Naive thymus-derived CD4-positive, alpha-beta T cell (primary cell): ENCODE measurements at regions not wholly inside any gene's neighbourhood (a gene's known extent, or its start where the extent isn't known, plus 50 kb on each side); places are given as distances from the start of the nearest gene placed in this dataset.

Experiments used
- ATAC-seq: fragments of 150-1000 bp; cut with Tn5 transposase; 2 replicates; pipeline ENCODE4 v1.10.0; 2021; ENCODE audit warnings: mild to moderate bottlenecking, moderate library complexity
- CTCF ChIA-PET: fragments of 350-600 bp; sonication (Branson Sonifier 250); formaldehyde crosslinking; loops from one replicate; lab custom pipeline; 2021; ENCODE audit warnings: antibody characterized with exemption; lab: Charles Lee
- POLR2A ChIA-PET: fragments of 350-600 bp; sonication (Branson Sonifier 250); formaldehyde crosslinking; loops from one replicate; lab custom pipeline; 2021; ENCODE audit warnings: antibody characterized with exemption, inconsistent platforms; lab: Charles Lee
- DNase-seq, 9 donors: peaks; one replicate each; pipeline versions ENCODE4 v3.0.0 to v3.0.0-alpha.2; 2020 to 2022; ENCODE audit warnings: mixed read lengths in 1 of 9
- H3K27ac ChIP-seq: one replicate; pipeline ENCODE4 v1.7.0; 2013; ENCODE audit warnings: mild to moderate bottlenecking, low read depth, low read length, moderate library complexity
- H3K27me3 ChIP-seq, 2 donors: one replicate each; pipeline ENCODE4 v1.7.0; 2013; ENCODE audit warnings: low read length in 2 of 2, mild to moderate bottlenecking in 2 of 2, moderate library complexity in 2 of 2; ENCODE audit not compliant: control insufficient read depth in 2 of 2, insufficient read depth in 2 of 2
- H3K36me3 ChIP-seq, 3 experiments: 1 replicate in 2 of 3; 2 replicates in 1 of 3; pipeline ENCODE4 v1.7.0; 2013; ENCODE audit warnings: low read length in 3 of 3, mild to moderate bottlenecking in 3 of 3, moderate library complexity in 1 of 3; ENCODE audit not compliant: insufficient read depth in 3 of 3, control insufficient read depth in 2 of 3
- H3K4me1 ChIP-seq, 2 donors: one replicate each; pipeline ENCODE4 v1.7.0; 2013; ENCODE audit warnings: low read length in 2 of 2, mild to moderate bottlenecking in 2 of 2, moderate library complexity in 1 of 2; ENCODE audit not compliant: control insufficient read depth in 2 of 2, insufficient read depth in 2 of 2
- H3K4me3 ChIP-seq: 2 replicates; pipeline ENCODE4 v1.7.0; 2013; ENCODE audit warnings: mild to moderate bottlenecking, low read length
- H3K9me3 ChIP-seq, 3 experiments: 1 replicate in 2 of 3; 2 replicates in 1 of 3; pipeline ENCODE4 v1.7.0; 2013; ENCODE audit warnings: low read length in 3 of 3; ENCODE audit not compliant: control insufficient read depth in 2 of 3
- H3K27ac Mint-ChIP-seq, 9 donors: one replicate each; pipeline ENCODE4 v1.8.0; 2020 to 2022; ENCODE audit warnings: mixed read lengths in 9 of 9, mild to moderate bottlenecking in 8 of 9, moderate library complexity in 5 of 9, inconsistent platforms in 2 of 9
- H3K27me3 Mint-ChIP-seq, 5 donors: one replicate each; pipeline ENCODE4 v1.8.0; 2021 to 2022; ENCODE audit warnings: mixed read lengths in 5 of 5, mild to moderate bottlenecking in 1 of 5
- H3K36me3 Mint-ChIP-seq, 5 donors: one replicate each; pipeline ENCODE4 v1.8.0; 2020 to 2022; ENCODE audit warnings: mixed read lengths in 5 of 5, mild to moderate bottlenecking in 3 of 5, inconsistent platforms in 1 of 5
- H3K4me1 Mint-ChIP-seq, 7 donors: one replicate each; pipeline ENCODE4 v1.8.0; 2020 to 2022; ENCODE audit warnings: mixed read lengths in 7 of 7, mild to moderate bottlenecking in 3 of 7, inconsistent platforms in 1 of 7
- H3K4me3 Mint-ChIP-seq, 10 donors: one replicate each; pipeline ENCODE4 v1.8.0; 2020 to 2022; ENCODE audit warnings: mild to moderate bottlenecking in 10 of 10, mixed read lengths in 10 of 10, moderate library complexity in 6 of 10, inconsistent platforms in 2 of 10
- H3K9me3 Mint-ChIP-seq, 11 donors: one replicate each; pipeline ENCODE4 v1.8.0; 2020 to 2022; ENCODE audit warnings: mixed read lengths in 11 of 11, mild to moderate bottlenecking in 4 of 11, inconsistent platforms in 1 of 11, moderate library complexity in 1 of 11
- intact Hi-C, 2 donors: fragments of 100-400 bp; cut with micrococcal nuclease; formaldehyde crosslinking; loops; one replicate each; pipeline ENCODE4 v1.15.1; 2023

DNA sequence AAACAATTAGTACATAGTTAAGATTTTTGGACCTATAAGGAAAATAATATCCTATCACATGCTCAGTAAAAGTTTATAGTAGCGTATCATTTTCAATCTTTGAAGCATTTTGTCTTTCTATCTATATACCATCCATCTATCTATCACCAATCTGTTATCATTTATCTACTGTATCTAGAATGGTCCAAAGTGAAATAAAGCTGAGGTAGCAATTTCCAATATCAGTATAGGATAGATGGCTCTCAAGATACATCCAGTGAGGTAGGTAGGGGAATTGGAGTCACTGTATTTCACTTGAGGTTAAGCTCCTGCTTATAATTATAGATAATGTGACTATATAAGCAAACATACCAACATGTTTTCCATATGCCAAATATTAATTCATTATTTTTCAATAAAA is 889.1 kb upstream of the CTNND2 start:
- Mint-ChIP-seq H3K4me3 (no peak overlapping the region), H3K9me3 (peaks cover 0 to 26% (median 12%) of the 10 kb centered on the region in 11 donors), H3K4me1 (no peaks in the 10 kb centered on the region), H3K27ac (no peak overlapping the region), H3K36me3 (peaks cover 0 to 3% (median 0%) of the 10 kb centered on the region in 5 donors), H3K27me3 (no peaks in the 10 kb centered on the region)
- Histone ChIP-seq H3K27ac (no peak overlapping the region), H3K4me3 (no peak overlapping the region), H3K27me3 (no peaks in the 10 kb centered on the region), H3K36me3 (no peaks in the 10 kb centered on the region), H3K4me1 (no peaks in the 10 kb centered on the region), H3K9me3 (peaks cover 0 to 9% (median 0%) of the 10 kb centered on the region in 3 experiments)
- intact Hi-C loops: no loop called here
- ATAC-seq (no peak), DNase-seq (no peak)
- ChIA-PET POLR2A (no interaction called here), CTCF (no interaction called here)

DNA sequence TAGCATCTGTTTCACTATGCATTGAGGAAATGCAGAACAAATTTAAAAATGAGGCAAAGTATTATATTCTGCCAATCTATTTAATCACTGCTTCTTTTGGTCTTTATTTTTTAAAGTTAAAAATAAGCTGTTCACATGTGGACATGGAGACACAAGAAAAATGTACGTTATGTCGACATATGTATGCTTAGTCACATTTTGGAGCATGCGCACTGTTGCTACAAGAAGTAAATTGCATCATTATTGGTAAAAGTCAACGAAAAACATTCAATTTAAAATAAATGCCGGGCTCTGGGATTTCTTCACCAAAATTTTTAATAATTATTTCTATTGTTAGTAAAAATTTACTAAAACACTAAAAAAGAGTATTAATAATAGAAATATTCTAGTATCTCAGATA is 876.3 kb upstream of the CTNND2 start:
- CTCF ChIA-PET: no interaction called here
- no peak overlapping the region for H3K27ac ChIP-seq
- no peaks in the 10 kb centered on the region for H3K36me3 ChIP-seq
- intact Hi-C loops: no loop called here
- no peaks in the 10 kb centered on the region for H3K27me3 Mint-ChIP-seq
- H3K36me3 Mint-ChIP-seq: no peaks in the 10 kb centered on the region
- H3K27ac Mint-ChIP-seq: no peak overlapping the region
- peaks cover 0 to 12% (median 3%) of the 10 kb centered on the region in 11 donors for H3K9me3 Mint-ChIP-seq
- POLR2A ChIA-PET: no interaction called here
- H3K4me3 ChIP-seq: no peak overlapping the region
- DNase-seq (no peak), ATAC-seq (no peak)
- H3K9me3 ChIP-seq: no peaks in the 10 kb centered on the region
- no peaks in the 10 kb centered on the region for H3K4me1 ChIP-seq
- H3K4me3 Mint-ChIP-seq: no peak overlapping the region
- no peaks in the 10 kb centered on the region for H3K4me1 Mint-ChIP-seq
- H3K27me3 ChIP-seq: no peaks in the 10 kb centered on the region

DNA sequence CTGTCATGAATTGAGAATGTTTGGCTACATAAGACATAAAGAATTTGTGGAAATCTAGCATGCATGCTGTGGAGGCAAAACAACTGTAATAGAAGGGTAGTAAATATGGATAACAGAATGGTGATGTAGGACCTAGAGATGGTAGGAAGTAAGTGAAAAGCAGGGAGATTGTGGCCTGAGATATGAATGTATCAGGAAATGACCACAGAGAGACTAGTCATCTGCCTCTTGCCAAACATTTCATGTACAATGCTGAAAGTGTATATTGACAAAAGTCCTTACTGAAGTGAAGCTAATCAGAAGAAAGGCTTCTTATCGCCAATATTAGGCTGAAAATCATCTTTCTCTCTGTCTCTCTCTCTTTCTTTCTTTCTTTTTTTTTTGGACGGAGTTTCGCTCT is 873.1 kb upstream of the CTNND2 start:
- H3K4me3 Mint-ChIP-seq: no peak overlapping the region
- no peak overlapping the region for H3K4me3 ChIP-seq
- H3K4me1 Mint-ChIP-seq: no peaks in the 10 kb centered on the region
- H3K36me3 ChIP-seq: no peaks in the 10 kb centered on the region
- no peak overlapping the region for H3K27ac Mint-ChIP-seq
- DNase-seq (no peak), ATAC-seq (no peak)
- no peaks in the 10 kb centered on the region for H3K4me1 ChIP-seq
- POLR2A ChIA-PET: no interaction called here
- no peaks in the 10 kb centered on the region for H3K27me3 Mint-ChIP-seq
- CTCF ChIA-PET: no interaction called here
- no peaks in the 10 kb centered on the region for H3K9me3 ChIP-seq
- intact Hi-C loops: no loop called here
- H3K27ac ChIP-seq: no peak overlapping the region
- no peaks in the 10 kb centered on the region for H3K36me3 Mint-ChIP-seq
- H3K27me3 ChIP-seq: no peaks in the 10 kb centered on the region
- H3K9me3 Mint-ChIP-seq: peaks cover 0 to 16% (median 5%) of the 10 kb centered on the region in 11 donors

DNA sequence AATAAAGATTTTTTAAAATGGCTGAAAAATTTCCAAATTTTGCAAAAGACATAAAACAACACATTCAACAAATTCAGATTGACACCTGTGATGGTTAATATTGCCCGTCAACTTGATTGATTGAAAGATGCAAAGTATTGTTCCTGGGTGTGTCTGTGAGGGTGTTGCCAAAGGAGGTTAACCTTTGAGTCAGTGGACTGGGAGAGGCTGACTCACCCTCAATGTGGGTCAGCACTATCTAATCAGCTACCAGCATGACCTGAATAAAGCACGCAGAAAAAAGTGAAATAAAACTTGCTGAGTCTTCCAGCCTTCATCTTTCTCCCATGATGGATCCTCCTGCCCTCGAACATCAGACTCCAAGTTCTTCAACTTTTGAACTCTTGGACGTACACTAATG is 868.0 kb upstream of the CTNND2 start:
- intact Hi-C loops: no loop called here
- H3K27me3 ChIP-seq: no peaks in the 10 kb centered on the region
- DNase-seq: no peak
- ATAC-seq: no peak
- H3K4me3 ChIP-seq: no peak overlapping the region
- Mint-ChIP-seq H3K4me1 (no peaks in the 10 kb centered on the region), H3K27me3 (no peaks in the 10 kb centered on the region), H3K36me3 (no peaks in the 10 kb centered on the region), H3K9me3 (peaks cover 0 to 17% (median 6%) of the 10 kb centered on the region in 11 donors), H3K4me3 (no peak overlapping the region), H3K27ac (no peak overlapping the region)
- ChIA-PET CTCF (no interaction called here), POLR2A (no interaction called here)
- no peaks in the 10 kb centered on the region for H3K9me3 ChIP-seq
- no peaks in the 10 kb centered on the region for H3K4me1 ChIP-seq
- H3K27ac ChIP-seq: no peak overlapping the region
- no peaks in the 10 kb centered on the region for H3K36me3 ChIP-seq

DNA sequence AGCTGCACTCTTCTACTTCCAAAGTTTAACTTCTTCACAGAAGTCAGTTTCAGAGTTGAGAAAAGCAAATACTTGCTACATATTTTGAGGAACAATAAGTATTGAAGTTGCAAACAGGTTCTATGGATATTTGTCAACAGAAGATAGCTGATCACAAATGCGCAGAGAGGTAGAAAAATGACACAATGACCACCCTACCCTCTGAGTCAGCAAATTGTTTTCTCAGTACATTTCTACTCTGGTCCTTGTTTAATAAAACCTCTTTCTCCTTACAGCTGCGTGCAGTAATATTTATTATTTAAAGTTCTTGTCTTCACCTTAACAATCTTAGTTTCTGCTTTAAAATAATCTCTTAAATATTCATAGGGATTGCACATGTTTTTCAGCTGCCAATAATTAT is 855.1 kb upstream of the CTNND2 start:
- intact Hi-C loops: no loop called here

DNA sequence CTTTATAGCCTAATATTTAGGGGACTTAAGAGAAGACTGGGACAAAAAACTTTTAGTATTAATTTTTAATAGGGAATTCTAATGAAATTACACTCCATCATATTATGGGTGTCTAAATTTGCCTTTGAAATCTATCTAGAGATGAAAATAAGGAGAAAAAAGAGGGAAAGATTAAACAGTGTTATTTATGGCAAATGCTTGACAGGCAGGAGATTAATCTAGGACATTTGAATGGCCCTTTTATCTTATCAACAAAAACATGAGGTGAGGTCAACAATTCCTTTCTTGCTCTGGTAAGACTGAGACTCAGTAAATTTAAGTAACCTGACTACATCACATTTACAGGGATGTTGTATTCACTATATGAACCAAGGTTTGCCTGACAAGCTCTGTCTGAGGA is 852.8 kb upstream of the CTNND2 start:
- ChIA-PET CTCF (no interaction called here), POLR2A (no interaction called here)
- Mint-ChIP-seq H3K9me3 (peaks cover 0 to 15% (median 3%) of the 10 kb centered on the region in 11 donors), H3K36me3 (no peaks in the 10 kb centered on the region), H3K4me3 (no peak overlapping the region), H3K4me1 (no peaks in the 10 kb centered on the region), H3K27me3 (no peaks in the 10 kb centered on the region), H3K27ac (no peak overlapping the region)
- Histone ChIP-seq H3K36me3 (no peaks in the 10 kb centered on the region), H3K4me1 (no peaks in the 10 kb centered on the region), H3K4me3 (no peak overlapping the region), H3K27me3 (no peaks in the 10 kb centered on the region), H3K9me3 (no peaks in the 10 kb centered on the region), H3K27ac (no peak overlapping the region)
- no peak for DNase-seq
- intact Hi-C loops: no loop called here
- ATAC-seq: no peak

More for the DNA sequence above, 855.1 kb upstream of the CTNND2 start:
- H3K27me3 Mint-ChIP-seq: no peaks in the 10 kb centered on the region
- ATAC-seq (no peak), DNase-seq (no peak)
- H3K36me3 Mint-ChIP-seq: no peaks in the 10 kb centered on the region
- Histone ChIP-seq H3K27ac (no peak overlapping the region), H3K36me3 (no peaks in the 10 kb centered on the region), H3K4me3 (no peak overlapping the region), H3K9me3 (no peaks in the 10 kb centered on the region), H3K27me3 (no peaks in the 10 kb centered on the region), H3K4me1 (no peaks in the 10 kb centered on the region)
- ChIA-PET CTCF (no interaction called here), POLR2A (no interaction called here)
- no peak overlapping the region for H3K27ac Mint-ChIP-seq
- H3K4me3 Mint-ChIP-seq: no peak overlapping the region
- H3K9me3 Mint-ChIP-seq: peaks cover 3 to 16% (median 6%) of the 10 kb centered on the region in 11 donors
- H3K4me1 Mint-ChIP-seq: no peaks in the 10 kb centered on the region

DNA sequence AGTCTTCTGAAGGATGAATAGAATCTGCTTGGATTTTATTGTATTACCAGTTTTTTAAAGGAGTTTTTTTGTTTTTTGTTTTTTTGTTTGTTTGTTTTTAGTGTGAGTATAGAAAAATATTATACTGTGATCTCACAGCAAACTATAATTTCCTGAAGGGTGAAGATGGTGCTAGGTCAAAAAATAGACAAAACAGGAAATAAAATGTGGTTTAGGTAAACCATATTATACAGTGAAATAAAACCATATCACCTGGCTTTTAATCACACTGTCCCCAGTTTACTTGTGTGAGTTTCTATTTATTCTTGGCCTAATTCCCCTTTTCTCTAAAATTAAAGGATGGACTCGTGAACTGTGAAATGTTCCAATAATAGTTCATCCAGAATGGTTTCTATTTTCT is 841.3 kb upstream of the CTNND2 start:
- Histone ChIP-seq H3K36me3 (no peaks in the 10 kb centered on the region), H3K27ac (no peak overlapping the region), H3K4me1 (no peaks in the 10 kb centered on the region), H3K27me3 (no peaks in the 10 kb centered on the region), H3K4me3 (no peak overlapping the region), H3K9me3 (no peaks in the 10 kb centered on the region)
- ChIA-PET POLR2A (no interaction called here), CTCF (no interaction called here)
- intact Hi-C loops: no loop called here
- Mint-ChIP-seq H3K9me3 (peaks cover 0 to 12% (median 6%) of the 10 kb centered on the region in 11 donors), H3K4me1 (no peaks in the 10 kb centered on the region), H3K4me3 (no peak overlapping the region), H3K27me3 (no peaks in the 10 kb centered on the region), H3K36me3 (peaks cover 0 to 4% (median 0%) of the 10 kb centered on the region in 5 donors), H3K27ac (no peak overlapping the region)
- ATAC-seq (no peak), DNase-seq (no peak)
